Testis (tissue), 2 donors: ENCODE measurements at regions not wholly inside any gene's neighbourhood (a gene's known extent, or its start where the extent isn't known, plus 50 kb on each side); places are given as distances from the start of the nearest gene placed in this dataset.

Source experiments
- DNase-seq: peaks from one replicate; pipeline ENCODE4 v3.0.0-alpha.2; 2019
- H3K27ac ChIP-seq, 2 donors: fragments of 200-600 bp; sonication (generic); one replicate each; pipeline ENCODE4 v1.5.1; 2019
- H3K27me3 ChIP-seq: fragments of 200-600 bp; sonication (generic); one replicate; pipeline ENCODE4 v1.5.1; 2019
- H3K36me3 ChIP-seq: fragments of 200-600 bp; sonication (generic); one replicate; pipeline ENCODE4 v1.5.1; 2017; ENCODE audit warnings: low read depth; ENCODE audit errors: missing control alignments
- H3K4me1 ChIP-seq: fragments of 200-600 bp; sonication (generic); one replicate; pipeline ENCODE4 v1.5.1; 2019
- H3K4me3 ChIP-seq, 2 donors: fragments of 200-600 bp; sonication (generic); one replicate each; pipeline ENCODE4 v1.5.1; 2017 to 2019
- H3K9me3 ChIP-seq: fragments of 200-600 bp; sonication (generic); one replicate; pipeline ENCODE4 v1.5.1; 2017
- POLR2A ChIP-seq: fragments of 450-650 bp; IDR thresholded peaks from one replicate; pipeline ENCODE4 v1.6.1; 2017; ENCODE audit warnings: antibody characterized with exemption, mild to moderate bottlenecking, moderate library complexity
- WGBS, 2 donors: methylation state at CpG; one replicate each; pipeline ENCODE4 v1.1.5; 2018; 5-methylcytosine and 5-hydroxymethylcytosine counted together
- intact Hi-C: fragments of 100-400 bp; cut with DNase I; formaldehyde crosslinking; loops from one replicate; pipeline ENCODE4 v1.15.1; 2023; ENCODE audit warnings: low total_unique reads
- TF ChIP-seq, protein P1 (sequence below), 3 experiments: fragments of 450-650 bp in 2 of 3; fragments of 200-600 bp in 1 of 3; sonication (generic) in 1 of 3; IDR thresholded peaks; one replicate each; pipeline ENCODE4 v1.5.1; 2016 to 2019; ENCODE audit warnings: antibody characterized with exemption in 3 of 3, mild to moderate bottlenecking in 2 of 3, moderate library complexity in 1 of 3

DNA sequence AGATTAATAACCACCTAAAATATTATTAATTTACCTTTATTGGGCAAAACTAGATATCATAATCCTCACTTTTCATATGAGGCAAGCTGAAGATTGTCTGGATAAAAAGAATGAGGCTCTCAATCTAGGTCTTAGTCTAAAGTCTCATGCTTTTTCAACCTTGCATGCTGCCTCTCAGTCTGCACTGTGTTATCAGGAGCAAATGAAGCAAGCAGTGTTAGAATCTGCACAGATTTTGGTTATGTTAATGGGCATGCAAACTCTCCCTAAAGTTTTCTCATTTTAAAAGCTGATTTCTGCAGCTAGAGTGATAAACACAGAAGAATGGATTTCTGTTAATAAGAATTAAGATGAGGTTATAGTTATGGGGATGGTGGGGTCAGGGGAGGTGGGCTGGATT lies 350.7 kb upstream of the C11orf87 start:
- intact Hi-C loops: no loop called here
- Histone ChIP-seq H3K27me3 (no peaks in the 10 kb centered on the region), H3K4me1 (peaks cover 11% of the 10 kb centered on the region), H3K9me3 (no peaks in the 10 kb centered on the region), H3K4me3 (no peak overlapping the region), H3K27ac (peak overlapping the region in 1 of 2 donors; percentile 65), H3K36me3 (no peaks in the 10 kb centered on the region)
- no peak for DNase-seq
- no peak for TF ChIP-seq POLR2A
- TF ChIP-seq, protein P1, sequence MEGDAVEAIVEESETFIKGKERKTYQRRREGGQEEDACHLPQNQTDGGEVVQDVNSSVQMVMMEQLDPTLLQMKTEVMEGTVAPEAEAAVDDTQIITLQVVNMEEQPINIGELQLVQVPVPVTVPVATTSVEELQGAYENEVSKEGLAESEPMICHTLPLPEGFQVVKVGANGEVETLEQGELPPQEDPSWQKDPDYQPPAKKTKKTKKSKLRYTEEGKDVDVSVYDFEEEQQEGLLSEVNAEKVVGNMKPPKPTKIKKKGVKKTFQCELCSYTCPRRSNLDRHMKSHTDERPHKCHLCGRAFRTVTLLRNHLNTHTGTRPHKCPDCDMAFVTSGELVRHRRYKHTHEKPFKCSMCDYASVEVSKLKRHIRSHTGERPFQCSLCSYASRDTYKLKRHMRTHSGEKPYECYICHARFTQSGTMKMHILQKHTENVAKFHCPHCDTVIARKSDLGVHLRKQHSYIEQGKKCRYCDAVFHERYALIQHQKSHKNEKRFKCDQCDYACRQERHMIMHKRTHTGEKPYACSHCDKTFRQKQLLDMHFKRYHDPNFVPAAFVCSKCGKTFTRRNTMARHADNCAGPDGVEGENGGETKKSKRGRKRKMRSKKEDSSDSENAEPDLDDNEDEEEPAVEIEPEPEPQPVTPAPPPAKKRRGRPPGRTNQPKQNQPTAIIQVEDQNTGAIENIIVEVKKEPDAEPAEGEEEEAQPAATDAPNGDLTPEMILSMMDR (IDR thresholded peaks at IDR 0.05): no peak

DNA sequence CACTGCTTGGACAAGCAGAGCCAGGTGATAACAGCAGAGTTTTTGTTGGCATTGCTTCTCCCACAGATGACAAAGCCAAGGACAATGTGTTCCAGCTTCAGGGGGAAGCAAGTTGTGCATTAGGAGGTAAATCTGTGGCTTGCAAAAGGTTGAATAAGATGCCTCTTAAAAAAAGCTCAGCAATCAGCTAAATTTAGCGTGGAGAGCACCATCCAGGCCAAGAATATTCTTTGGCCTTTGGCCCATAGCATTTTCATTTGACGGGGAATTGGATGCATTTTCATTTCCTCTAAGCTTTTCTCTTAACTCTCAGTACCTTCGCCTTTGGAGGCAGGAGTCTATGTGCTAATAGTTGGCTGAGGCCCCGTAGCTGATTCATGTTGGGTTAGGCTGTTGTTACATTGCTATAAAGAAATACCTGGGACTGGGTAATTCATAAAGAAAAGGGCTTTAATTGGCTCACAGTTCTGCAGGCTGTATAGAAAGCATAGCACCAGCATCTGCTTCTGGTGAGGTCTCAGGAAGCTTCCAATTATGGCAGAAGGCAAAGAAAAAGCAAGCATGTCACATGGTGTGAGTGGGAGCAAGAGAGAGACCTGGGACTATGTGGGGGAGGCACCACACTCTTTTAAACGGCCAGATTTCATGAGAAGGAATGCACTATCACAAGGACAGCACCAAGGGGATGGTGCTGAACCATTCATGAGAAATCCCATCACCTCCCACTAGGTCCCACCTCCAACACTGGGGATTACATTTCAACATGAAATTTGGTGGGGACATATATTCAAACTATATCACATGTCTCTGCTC lies 350.1 kb upstream of the C11orf87 start:
- intact Hi-C loops: no loop called here
- WGBS, 2 donors: 21 to 42% methylated on average over 5 of the region's 5 CpGs
- Histone ChIP-seq H3K4me1 (peaks cover 11% of the 10 kb centered on the region), H3K27ac (peak overlapping the region in 1 of 2 donors; percentile 65), H3K36me3 (no peaks in the 10 kb centered on the region), H3K9me3 (no peaks in the 10 kb centered on the region), H3K27me3 (no peaks in the 10 kb centered on the region), H3K4me3 (no peak overlapping the region)
- no peak for TF ChIP-seq POLR2A
- TF ChIP-seq, protein P1 (IDR thresholded peaks at IDR 0.05): no peak
- DNase-seq: peak; percentile 70

DNA sequence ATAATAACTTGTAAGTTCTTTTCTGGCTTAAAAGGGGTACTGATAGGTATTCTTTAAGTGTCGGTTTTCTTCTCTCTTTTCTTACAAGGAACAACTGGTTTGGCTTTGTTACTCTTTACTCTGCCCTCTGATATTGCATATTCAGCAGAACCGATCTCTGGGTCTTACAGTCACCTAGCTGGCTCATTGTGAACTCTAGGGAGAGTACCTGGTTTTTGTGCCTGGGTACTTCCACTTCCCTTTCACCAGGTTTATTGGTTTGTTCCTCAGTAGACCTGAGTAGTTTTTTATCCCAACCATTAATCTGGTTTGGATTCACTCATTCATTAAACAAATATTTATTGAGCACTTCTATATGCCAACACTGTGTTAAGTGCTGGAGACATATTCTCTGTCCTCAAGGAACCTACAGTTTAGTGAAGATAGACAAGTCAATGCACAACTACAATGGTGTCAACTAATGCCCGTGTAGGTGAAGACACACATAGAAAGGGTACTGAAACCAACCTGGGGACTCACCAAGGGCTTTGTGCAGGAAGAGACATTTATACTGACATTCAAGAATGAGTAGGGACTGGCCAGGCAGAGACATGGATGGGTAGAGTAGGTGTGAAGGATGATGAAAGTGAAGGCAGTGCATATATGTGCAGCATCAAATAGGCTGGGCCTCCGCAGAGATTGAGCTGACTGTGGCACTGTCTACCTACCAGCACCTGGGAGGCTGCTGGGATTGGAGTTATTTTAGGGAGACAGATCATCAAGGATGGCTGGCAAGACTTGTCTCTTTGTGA lies 348.8 kb upstream of the C11orf87 start:
- Histone ChIP-seq H3K27ac (peak overlapping the region in 1 of 2 donors; percentile 5), H3K9me3 (no peaks in the 10 kb centered on the region), H3K4me1 (peaks cover 11% of the 10 kb centered on the region), H3K4me3 (no peak overlapping the region), H3K36me3 (no peaks in the 10 kb centered on the region), H3K27me3 (no peaks in the 10 kb centered on the region)
- no peak for DNase-seq
- intact Hi-C loops: no loop called here
- 90 to 93% methylated on average over 4 of the region's 4 CpGs for WGBS, 2 donors
- TF ChIP-seq POLR2A: no peak
- TF ChIP-seq, protein P1 (IDR thresholded peaks at IDR 0.05): no peak

DNA sequence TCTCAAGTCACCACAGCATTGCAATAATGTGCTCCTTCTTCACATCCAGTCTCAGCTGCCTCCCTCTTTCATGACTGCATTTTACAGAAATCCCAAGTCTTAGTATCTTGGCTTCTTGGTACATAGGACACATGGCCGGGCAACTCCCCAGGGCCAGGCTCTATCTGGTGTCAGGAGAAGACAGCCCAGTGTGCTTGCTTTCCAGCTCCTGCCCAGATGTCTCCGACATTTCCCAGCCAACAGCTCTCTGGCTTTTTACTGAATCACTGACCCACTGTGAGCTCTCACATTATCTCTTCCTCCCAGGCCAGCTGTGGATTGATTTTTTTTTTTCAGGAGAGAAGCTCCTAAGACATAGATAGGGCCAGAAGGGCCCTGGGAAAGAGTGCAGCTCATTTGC lies 346.0 kb upstream of the C11orf87 start:
- no peaks in the 10 kb centered on the region for H3K36me3 ChIP-seq
- DNase-seq: peak; percentile 25
- WGBS, 2 donors: 47 to 58% methylated on average over 2 of the region's 2 CpGs

More for the DNA sequence above, 346.0 kb upstream of the C11orf87 start:
- Histone ChIP-seq H3K4me1 (peaks cover 11% of the 10 kb centered on the region), H3K27me3 (no peaks in the 10 kb centered on the region), H3K9me3 (no peaks in the 10 kb centered on the region), H3K4me3 (no peak overlapping the region), H3K27ac (peak overlapping the region in 1 of 2 donors; percentile 15)
- TF ChIP-seq, protein P1 (IDR thresholded peaks at IDR 0.05): no peak
- TF ChIP-seq POLR2A: no peak
- intact Hi-C loops: no loop called here
